GM21717 (cell line): ENCODE measurements at regions not wholly inside any gene's neighbourhood (a gene's known extent, or its start where the extent isn't known, plus 50 kb on each side); places are given as distances from the start of the nearest gene placed in this dataset.
"Not testable (repeated sequence)": the region's sequence is repeated elsewhere in the genome, so short reads cannot be mapped to it uniquely, and the experiment has no call there.

Experiments
- ATAC-seq: cut with Tn5 transposase; IDR thresholded peaks from one replicate; pipeline ENCODE4 v1.9.1; 2021; ENCODE audit warnings: mild to moderate bottlenecking, moderate library complexity; ENCODE audit not compliant: unreplicated experiment

GRCh38 chr12:127158385-127159061 is 1108.4 kb upstream of the TMEM132C start:
- no peak for ATAC-seq

- ATAC-seq = no peak
These were observed 1105.5 kb upstream of the TMEM132C start for GRCh38 chr12:127161466-127161865.

- no peak for ATAC-seq
These were observed 1104.7 kb upstream of the TMEM132C start for GRCh38 chr12:127162307-127162706.

- ATAC-seq = peak; percentile 93
These were observed 1104.1 kb upstream of the TMEM132C start for GRCh38 chr12:127162902-127163301.

- no peak for ATAC-seq
These were observed 1101.2 kb upstream of the TMEM132C start for GRCh38 chr12:127165567-127166392.

- ATAC-seq = no peak
These were observed 1097.4 kb upstream of the TMEM132C start for GRCh38 chr12:127169321-127170181.

GRCh38 chr12:127170226-127171180 is 1096.5 kb upstream of the TMEM132C start:
- no peak for ATAC-seq

- ATAC-seq = no peak
These were observed 1094.1 kb upstream of the TMEM132C start for GRCh38 chr12:127172861-127173260.

GRCh38 chr12:127173971-127174370 is 1093.0 kb upstream of the TMEM132C start:
- ATAC-seq = not testable (repeated sequence)

- ATAC-seq = no peak
These were observed 1092.1 kb upstream of the TMEM132C start for GRCh38 chr12:127174881-127175280.

GRCh38 chr12:127175361-127175760 is 1091.6 kb upstream of the TMEM132C start:
- ATAC-seq = no peak

GRCh38 chr12:127176804-127177203 is 1090.2 kb upstream of the TMEM132C start:
- no peak for ATAC-seq

GRCh38 chr12:127178052-127178451 is 1088.9 kb upstream of the TMEM132C start:
- no peak for ATAC-seq

GRCh38 chr12:127178463-127178862 is 1088.5 kb upstream of the TMEM132C start:
- no peak for ATAC-seq

- no peak for ATAC-seq
These were observed 1087.8 kb upstream of the TMEM132C start for GRCh38 chr12:127179176-127179575.

- ATAC-seq = no peak
These were observed 1085.0 kb upstream of the TMEM132C start for GRCh38 chr12:127182018-127182417.

- ATAC-seq = no peak
These were observed 1077.0 kb upstream of the TMEM132C start for GRCh38 chr12:127189992-127190391.

GRCh38 chr12:127191129-127191528 is 1075.8 kb upstream of the TMEM132C start:
- no peak for ATAC-seq

- no peak for ATAC-seq
These were observed 1074.6 kb upstream of the TMEM132C start for GRCh38 chr12:127192391-127192790.

GRCh38 chr12:127193341-127193740 is 1073.6 kb upstream of the TMEM132C start:
- no peak for ATAC-seq
